ENCODE measurements at regions not wholly inside any gene's neighbourhood (a gene's known extent, or its start where the extent isn't known, plus 50 kb on each side); places are given as distances from the start of the nearest gene placed in this dataset.

DNA sequence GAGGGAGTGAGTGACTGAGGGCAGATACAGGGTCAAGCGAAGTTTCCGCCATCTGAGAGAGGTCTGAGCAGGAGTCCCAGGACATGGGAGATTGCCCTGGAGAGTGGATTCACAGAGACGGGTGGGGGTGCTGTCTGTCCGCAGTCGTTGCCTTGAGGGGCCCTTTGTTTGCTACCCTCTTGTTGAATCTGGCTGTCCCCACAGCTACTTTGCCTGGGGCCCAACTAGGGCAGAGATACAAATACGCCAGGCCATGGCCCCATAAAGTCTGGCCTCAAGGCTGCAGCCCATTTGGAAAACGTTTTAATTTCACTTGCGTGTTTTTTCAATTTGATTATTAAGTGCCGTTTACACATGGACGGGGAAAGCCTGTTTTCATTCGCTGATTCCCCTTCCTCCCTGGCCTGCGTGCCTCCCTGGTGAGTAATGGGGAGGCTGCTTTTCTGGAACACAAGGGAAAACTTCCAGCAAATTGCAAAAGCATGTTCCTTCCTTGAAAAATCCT is 134.4 kb downstream of the SMIM20 start:
- TF ChIP-seq, protein P1, sequence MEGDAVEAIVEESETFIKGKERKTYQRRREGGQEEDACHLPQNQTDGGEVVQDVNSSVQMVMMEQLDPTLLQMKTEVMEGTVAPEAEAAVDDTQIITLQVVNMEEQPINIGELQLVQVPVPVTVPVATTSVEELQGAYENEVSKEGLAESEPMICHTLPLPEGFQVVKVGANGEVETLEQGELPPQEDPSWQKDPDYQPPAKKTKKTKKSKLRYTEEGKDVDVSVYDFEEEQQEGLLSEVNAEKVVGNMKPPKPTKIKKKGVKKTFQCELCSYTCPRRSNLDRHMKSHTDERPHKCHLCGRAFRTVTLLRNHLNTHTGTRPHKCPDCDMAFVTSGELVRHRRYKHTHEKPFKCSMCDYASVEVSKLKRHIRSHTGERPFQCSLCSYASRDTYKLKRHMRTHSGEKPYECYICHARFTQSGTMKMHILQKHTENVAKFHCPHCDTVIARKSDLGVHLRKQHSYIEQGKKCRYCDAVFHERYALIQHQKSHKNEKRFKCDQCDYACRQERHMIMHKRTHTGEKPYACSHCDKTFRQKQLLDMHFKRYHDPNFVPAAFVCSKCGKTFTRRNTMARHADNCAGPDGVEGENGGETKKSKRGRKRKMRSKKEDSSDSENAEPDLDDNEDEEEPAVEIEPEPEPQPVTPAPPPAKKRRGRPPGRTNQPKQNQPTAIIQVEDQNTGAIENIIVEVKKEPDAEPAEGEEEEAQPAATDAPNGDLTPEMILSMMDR (IDR thresholded peaks at IDR 0.05): no peak
- TF ChIP-seq POLR2AphosphoS5 (IDR thresholded peaks at IDR 0.05; ENCODE audit: low read depth, low read length): no peak

All from Panc1 (cell line).